ENCODE measurements at regions not wholly inside any gene's neighbourhood (a gene's known extent, or its start where the extent isn't known, plus 50 kb on each side); places are given as distances from the start of the nearest gene placed in this dataset.

DNA sequence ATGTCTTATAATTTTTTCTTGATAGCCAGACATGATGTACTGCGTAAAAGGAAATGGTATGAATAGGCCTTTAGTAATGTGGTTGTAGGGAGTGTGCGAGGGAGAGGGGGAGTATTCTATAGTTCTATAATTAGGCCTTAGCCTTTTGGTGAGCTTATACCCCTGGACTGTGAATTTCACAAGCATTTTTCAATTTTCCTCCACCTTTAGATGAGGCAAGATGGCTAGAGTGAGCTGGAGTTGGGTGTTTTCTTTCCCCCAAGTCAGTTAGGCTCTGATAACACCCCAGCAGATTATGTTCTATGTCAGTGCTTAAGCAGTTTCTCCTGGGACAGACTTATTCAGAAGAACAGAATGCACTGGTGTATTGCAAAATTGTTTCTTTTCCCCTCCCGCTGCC lies 210.2 kb upstream of the NPY2R start:
- no peaks in the 10 kb centered on the region for H3K4me1 ChIP-seq
- H3K27me3 ChIP-seq, result no peaks in the 10 kb centered on the region
- H3K4me3 ChIP-seq, result no peak overlapping the region
- intact Hi-C loops (cut with DNase I), result no loop called here
- TF ChIP-seq, protein P1, sequence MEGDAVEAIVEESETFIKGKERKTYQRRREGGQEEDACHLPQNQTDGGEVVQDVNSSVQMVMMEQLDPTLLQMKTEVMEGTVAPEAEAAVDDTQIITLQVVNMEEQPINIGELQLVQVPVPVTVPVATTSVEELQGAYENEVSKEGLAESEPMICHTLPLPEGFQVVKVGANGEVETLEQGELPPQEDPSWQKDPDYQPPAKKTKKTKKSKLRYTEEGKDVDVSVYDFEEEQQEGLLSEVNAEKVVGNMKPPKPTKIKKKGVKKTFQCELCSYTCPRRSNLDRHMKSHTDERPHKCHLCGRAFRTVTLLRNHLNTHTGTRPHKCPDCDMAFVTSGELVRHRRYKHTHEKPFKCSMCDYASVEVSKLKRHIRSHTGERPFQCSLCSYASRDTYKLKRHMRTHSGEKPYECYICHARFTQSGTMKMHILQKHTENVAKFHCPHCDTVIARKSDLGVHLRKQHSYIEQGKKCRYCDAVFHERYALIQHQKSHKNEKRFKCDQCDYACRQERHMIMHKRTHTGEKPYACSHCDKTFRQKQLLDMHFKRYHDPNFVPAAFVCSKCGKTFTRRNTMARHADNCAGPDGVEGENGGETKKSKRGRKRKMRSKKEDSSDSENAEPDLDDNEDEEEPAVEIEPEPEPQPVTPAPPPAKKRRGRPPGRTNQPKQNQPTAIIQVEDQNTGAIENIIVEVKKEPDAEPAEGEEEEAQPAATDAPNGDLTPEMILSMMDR (IDR thresholded peaks at IDR 0.05), result no peak
- FAIRE-seq, result no peak
- no peak overlapping the region for H3K27ac ChIP-seq
- ATAC-seq, result no peak
- DNase-seq, result no peak
- H3K9me3 ChIP-seq, result no peaks in the 10 kb centered on the region
- no peaks in the 10 kb centered on the region for H3K36me3 ChIP-seq
- 91 to 96% methylated on average over 3 of the region's 3 CpGs for WGBS, 2 donors

DNA sequence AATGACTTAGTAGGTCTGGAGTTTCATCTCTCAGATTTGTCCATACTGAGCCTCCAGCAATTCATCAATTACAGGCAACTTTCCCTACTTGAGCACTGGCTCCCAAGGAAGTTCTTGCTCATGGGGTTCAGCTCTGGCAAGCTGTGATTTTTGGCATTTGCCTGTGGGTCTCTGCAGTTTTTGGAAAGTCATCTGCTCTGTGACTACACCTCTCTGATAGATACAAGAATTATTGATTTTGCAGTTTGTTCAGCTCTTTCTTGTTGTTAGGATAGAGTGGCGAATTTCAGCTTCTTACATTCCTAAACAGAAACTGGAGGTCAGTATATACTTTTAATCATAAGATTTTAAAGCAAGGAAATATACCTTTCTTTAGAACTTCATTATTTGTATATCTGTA lies 209.7 kb upstream of the NPY2R start:
- FAIRE-seq (no peak), DNase-seq (no peak), ATAC-seq (no peak)
- H3K4me3 ChIP-seq, result no peak overlapping the region
- WGBS, 2 donors, result 92% methylated on average over 1 of the region's 1 CpG
- H3K4me1 ChIP-seq, result no peaks in the 10 kb centered on the region
- H3K36me3 ChIP-seq, result no peaks in the 10 kb centered on the region
- H3K9me3 ChIP-seq, result no peaks in the 10 kb centered on the region
- no peak overlapping the region for H3K27ac ChIP-seq
- TF ChIP-seq, protein P1 (IDR thresholded peaks at IDR 0.05), result no peak
- intact Hi-C loops (cut with DNase I), result no loop called here
- no peaks in the 10 kb centered on the region for H3K27me3 ChIP-seq

DNA sequence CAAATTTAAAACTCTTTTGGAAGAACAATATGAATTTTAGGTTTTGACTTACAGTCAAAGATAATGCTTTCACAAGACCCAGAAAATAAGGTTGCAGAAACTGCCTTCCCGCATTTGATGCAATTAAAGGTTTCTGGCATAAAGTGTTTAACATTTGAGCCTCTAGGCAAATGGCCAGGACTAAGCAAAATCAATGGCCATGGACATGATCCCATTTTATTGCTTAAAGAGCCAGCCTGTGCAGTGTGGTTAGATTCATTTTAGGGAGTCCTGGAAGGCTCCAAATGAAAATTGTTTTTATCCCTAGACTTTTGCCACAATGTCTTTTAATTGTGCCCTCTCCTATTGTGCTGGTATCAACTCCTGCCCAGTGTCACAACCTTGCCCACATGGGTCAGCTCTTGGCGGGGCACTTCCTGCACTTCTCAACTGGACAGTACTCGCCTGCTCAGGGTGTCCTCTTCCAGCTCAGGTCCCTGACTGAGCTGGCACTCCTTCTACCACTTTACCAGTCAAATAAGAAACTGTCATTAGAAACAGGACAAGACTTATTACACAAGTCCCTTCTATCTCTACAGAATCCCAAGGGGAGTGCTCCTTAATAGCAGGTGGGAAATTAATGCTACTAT lies 208.4 kb upstream of the NPY2R start:
- 71 to 72% methylated on average over 3 of the region's 3 CpGs for WGBS, 2 donors
- Histone ChIP-seq H3K36me3 (no peaks in the 10 kb centered on the region), H3K4me3 (no peak overlapping the region), H3K27me3 (no peaks in the 10 kb centered on the region), H3K9me3 (no peaks in the 10 kb centered on the region), H3K4me1 (no peaks in the 10 kb centered on the region), H3K27ac (no peak overlapping the region)
- DNase-seq, result no peak
- intact Hi-C loops (cut with DNase I), result no loop called here
- FAIRE-seq, result no peak
- no peak for ATAC-seq
- TF ChIP-seq, protein P1 (IDR thresholded peaks at IDR 0.05), result no peak

DNA sequence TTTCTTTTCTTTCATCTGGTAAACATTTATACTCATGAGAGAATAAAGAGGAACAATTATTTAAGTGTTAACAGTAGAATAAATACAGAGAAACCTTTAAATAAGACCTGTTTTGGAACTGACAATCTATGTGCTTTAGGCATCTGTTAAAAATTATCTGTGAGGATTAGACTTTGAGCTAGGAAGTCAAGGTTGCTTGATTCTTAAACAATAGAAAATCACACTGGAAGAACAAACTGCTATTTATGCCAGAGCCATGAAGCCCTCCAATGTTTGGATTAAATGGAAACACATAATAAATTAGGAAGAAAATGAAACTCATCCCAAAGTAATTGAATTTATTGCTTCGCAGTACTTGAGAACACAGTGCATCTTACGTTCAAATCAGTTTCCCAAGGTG lies 207.2 kb upstream of the NPY2R start:
- H3K27me3 ChIP-seq, result no peaks in the 10 kb centered on the region
- no peaks in the 10 kb centered on the region for H3K4me1 ChIP-seq
- H3K4me3 ChIP-seq, result no peak overlapping the region
- H3K36me3 ChIP-seq, result no peaks in the 10 kb centered on the region
- ATAC-seq, result no peak
- no peaks in the 10 kb centered on the region for H3K9me3 ChIP-seq
- no peak for FAIRE-seq
- H3K27ac ChIP-seq, result no peak overlapping the region
- no peak for DNase-seq
- intact Hi-C loops (cut with DNase I), result no loop called here
- WGBS, 2 donors, result 89 to 90% methylated on average over 2 of the region's 2 CpGs
- TF ChIP-seq, protein P1 (IDR thresholded peaks at IDR 0.05), result no peak

DNA sequence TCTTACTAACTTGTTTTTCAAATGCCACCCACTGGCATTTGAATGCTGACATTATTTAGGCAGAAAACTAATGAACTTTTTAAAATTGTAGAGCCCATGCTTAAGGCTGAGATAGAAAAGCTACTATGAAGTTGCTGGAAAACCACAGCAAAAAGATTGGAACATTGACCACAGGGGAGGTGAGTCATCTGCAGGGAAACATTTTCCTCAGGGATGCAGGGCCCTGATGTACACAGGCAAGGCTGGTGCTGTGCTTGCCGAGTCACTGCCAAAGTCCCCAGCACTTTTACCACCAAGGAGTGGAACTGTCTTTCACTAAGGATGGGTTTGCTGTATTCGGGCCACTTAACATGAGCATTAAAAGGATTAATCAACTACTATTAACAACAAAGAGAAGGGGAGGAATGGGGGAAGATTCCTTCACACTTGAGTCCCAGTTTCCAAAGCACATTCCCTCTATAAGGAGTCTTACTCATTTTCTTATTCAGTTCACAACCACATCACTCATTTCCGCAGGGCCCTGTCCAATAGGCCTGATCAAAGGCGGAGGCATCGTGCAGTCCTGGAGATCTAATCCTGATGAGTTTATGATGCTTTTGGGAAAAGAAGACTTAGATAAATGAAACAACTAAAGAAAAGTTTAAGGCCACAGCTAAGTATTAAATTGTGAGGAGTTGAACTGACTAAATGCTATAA lies 202.9 kb upstream of the NPY2R start:
- no peaks in the 10 kb centered on the region for H3K9me3 ChIP-seq
- H3K36me3 ChIP-seq, result no peaks in the 10 kb centered on the region
- no peak for DNase-seq
- H3K4me3 ChIP-seq, result no peak overlapping the region
- no peaks in the 10 kb centered on the region for H3K27me3 ChIP-seq
- intact Hi-C loops (cut with DNase I), result no loop called here
- no peak for FAIRE-seq
- H3K4me1 ChIP-seq, result no peaks in the 10 kb centered on the region
- no peak overlapping the region for H3K27ac ChIP-seq
- TF ChIP-seq, protein P1 (IDR thresholded peaks at IDR 0.05), result no peak
- WGBS, 2 donors, result 72 to 90% methylated on average over 5 of the region's 5 CpGs
- no peak for ATAC-seq

Data from pancreas (tissue), 10 donors.